ENCODE measurements at regions not wholly inside any gene's neighbourhood (a gene's known extent, or its start where the extent isn't known, plus 50 kb on each side); places are given as distances from the start of the nearest gene placed in this dataset.

- CTCF ChIA-PET: no interaction called here
- H3K9me3 ChIP-seq (ENCODE audit: control insufficient read depth, insufficient read depth, low read depth, low read length): no peaks in the 10 kb centered on the region
- H3K36me3 ChIP-seq (ENCODE audit: control insufficient read depth in 2 of 2, insufficient read depth in 1 of 2, low read length in 2 of 2): no peaks in the 10 kb centered on the region
- no peaks in the 10 kb centered on the region; the same call in 1 of the 2 replicates for H3K4me1 ChIP-seq (ENCODE audit: control insufficient read depth, insufficient read depth, low read length)
- TF ChIP-seq HIC1 (tag by site-specific recombination; IDR thresholded peaks at IDR 0.05) (no peak), PBX3 (CRISPR knock-in tag; IDR thresholded peaks at IDR 0.05) (no peak), ZNF24 (tag by site-specific recombination; IDR thresholded peaks at IDR 0.05) (no peak), ZNF677 (tag by site-specific recombination; IDR thresholded peaks at IDR 0.05) (no peak), ZNF132 (tag by site-specific recombination; IDR thresholded peaks at IDR 0.05; ENCODE audit: borderline replicate concordance) (no peak), ZNF658 (tag by site-specific recombination; IDR thresholded peaks at IDR 0.05) (no peak), ZNF292 (tag by site-specific recombination; IDR thresholded peaks at IDR 0.05; ENCODE audit: borderline replicate concordance, low read depth) (no peak), ZNF366 (tag by site-specific recombination; conservative IDR thresholded peaks at IDR 0.05) (no peak), ZNF354C (tag by site-specific recombination; IDR thresholded peaks at IDR 0.05; ENCODE audit: borderline replicate concordance, low read depth) (no peak), ZNF18 (tag by site-specific recombination; IDR thresholded peaks at IDR 0.05) (no peak), ZSCAN5A (tag by site-specific recombination; IDR thresholded peaks at IDR 0.05) (no peak), ZNF23 (tag by site-specific recombination; IDR thresholded peaks at IDR 0.05; ENCODE audit: borderline replicate concordance) (no peak), ZBTB26 (tag by site-specific recombination; optimal IDR thresholded peaks at IDR 0.05) (no peak), ZNF548 (tag by site-specific recombination; IDR thresholded peaks at IDR 0.05) (no peak), ZNF148 (tag by site-specific recombination; IDR thresholded peaks at IDR 0.05; ENCODE audit: borderline replicate concordance) (no peak), ZNF362 (tag by site-specific recombination; IDR thresholded peaks at IDR 0.05) (no peak)
- no peak overlapping the region for H3K27ac ChIP-seq (ENCODE audit: extremely low read depth, low read depth, low read length)
- POLR2A ChIA-PET: no interaction called here
- H3K4me3 ChIP-seq (ENCODE audit: low read depth, low read length): no peak overlapping the region
Observed at GRCh38 chr13:109326601-109327000, 459.8 kb downstream of the IRS2 start.
